GM18507 (cell line): ENCODE measurements at regions not wholly inside any gene's neighbourhood (a gene's known extent, or its start where the extent isn't known, plus 50 kb on each side); places are given as distances from the start of the nearest gene placed in this dataset.
"Not testable (repeated sequence)": the region's sequence is repeated elsewhere in the genome, so short reads cannot be mapped to it uniquely, and the experiment has no call there.

Experiments used
- DNase-seq: peaks from one replicate; pipeline ENCODE4 v3.0.0; 2011; ENCODE audit warnings: low read depth; ENCODE audit not compliant: insufficient read length; ENCODE audit errors: extremely low spot score
- FAIRE-seq: peaks from 2 replicates; lab custom pipeline; 2011; peaks lifted over from hg19 to GRCh38; lab: Jason Lieb, UNC

GRCh38 chr7:116407165-116407564 is 92.4 kb upstream of the CAV2 start:
- no peak for DNase-seq
- FAIRE-seq = no peak

- DNase-seq (no peak), FAIRE-seq (no peak)
These were observed 91.4 kb upstream of the CAV2 start for GRCh38 chr7:116408166-116408565.

- FAIRE-seq, DNase-seq: not testable (repeated sequence)
These were observed 90.6 kb upstream of the CAV2 start for GRCh38 chr7:116408831-116409453.

GRCh38 chr7:116410694-116411093 is 88.8 kb upstream of the CAV2 start:
- FAIRE-seq = not testable (repeated sequence)

GRCh38 chr7:116417593-116418345 is 81.8 kb upstream of the CAV2 start:
- FAIRE-seq (no peak), DNase-seq (no peak)

More at GRCh38 chr7:116410694-116411093, 88.8 kb upstream of the CAV2 start:
- DNase-seq = not testable (repeated sequence)

- FAIRE-seq (no peak), DNase-seq (no peak)
These were observed 81.0 kb upstream of the CAV2 start for GRCh38 chr7:116418524-116418923.

GRCh38 chr7:116420003-116420402 is 79.5 kb upstream of the CAV2 start:
- FAIRE-seq (no peak), DNase-seq (no peak)

GRCh38 chr7:116421298-116421697 is 78.2 kb upstream of the CAV2 start:
- FAIRE-seq = no peak
- no peak for DNase-seq

- DNase-seq (no peak), FAIRE-seq (no peak)
These were observed 76.9 kb upstream of the CAV2 start for GRCh38 chr7:116422683-116423082.

GRCh38 chr7:116423499-116423898 is 76.0 kb upstream of the CAV2 start:
- DNase-seq (no peak), FAIRE-seq (no peak)

- DNase-seq = no peak
- no peak for FAIRE-seq
These were observed 73.8 kb upstream of the CAV2 start for GRCh38 chr7:116425647-116426209.

- FAIRE-seq (no peak), DNase-seq (no peak)
These were observed 72.9 kb upstream of the CAV2 start for GRCh38 chr7:116426428-116427156.

- FAIRE-seq (no peak), DNase-seq (no peak)
These were observed 69.4 kb upstream of the CAV2 start for GRCh38 chr7:116429986-116430619.

GRCh38 chr7:116431787-116432526 is 67.6 kb upstream of the CAV2 start:
- FAIRE-seq = no peak
- DNase-seq = no peak

GRCh38 chr7:116432527-116432916 is 67.0 kb upstream of the CAV2 start:
- no peak for DNase-seq
- FAIRE-seq = no peak

GRCh38 chr7:116433246-116433645 is 66.3 kb upstream of the CAV2 start:
- DNase-seq (no peak), FAIRE-seq (no peak)

GRCh38 chr7:116434820-116435341 is 64.7 kb upstream of the CAV2 start:
- FAIRE-seq (no peak), DNase-seq (no peak)

GRCh38 chr7:116436305-116436826 is 63.2 kb upstream of the CAV2 start:
- no peak for FAIRE-seq
- DNase-seq = no peak

- no peak for FAIRE-seq
- DNase-seq = no peak
These were observed 61.3 kb upstream of the CAV2 start for GRCh38 chr7:116438267-116438666.
